ENCODE measurements at regions not wholly inside any gene's neighbourhood (a gene's known extent, or its start where the extent isn't known, plus 50 kb on each side); places are given as distances from the start of the nearest gene placed in this dataset.

GRCh38 chr5:164672931-164673694 is 1167.7 kb downstream of the MAT2B start:
- Histone ChIP-seq H2AFZ (ENCODE audit: insufficient read depth, low read length, poor library complexity) (no peak overlapping the region), H2AK5ac (ENCODE audit: low read length) (no peak overlapping the region), H3K4me3 (ENCODE audit: low read depth, low read length) (no peak overlapping the region), H3K9me3 (ENCODE audit: insufficient read depth, low read depth, low read length) (no peaks in the 10 kb centered on the region), H3K18ac (ENCODE audit: low read length) (no peak overlapping the region), H2BK120ac (ENCODE audit: insufficient read depth, low read length, poor library complexity) (no peak overlapping the region), H4K12ac (ENCODE audit: low read depth, low read length) (no peak overlapping the region), H3K4me1 (ENCODE audit: control insufficient read depth in 1 of 2, insufficient read depth in 2 of 2, low read length in 2 of 2) (no peaks in the 10 kb centered on the region), H3K36me3 (ENCODE audit: control insufficient read depth in 1 of 2, insufficient read depth in 2 of 2, low read length in 2 of 2) (no peaks in the 10 kb centered on the region), H3K27ac (ENCODE audit: low read depth, low read length) (no peak overlapping the region), H3K4me2 (ENCODE audit: low read length) (no peak overlapping the region), H3K14ac (ENCODE audit: low read length) (no peak overlapping the region), H3K4ac (ENCODE audit: low read depth, low read length) (no peak overlapping the region), H3K23ac (ENCODE audit: low read length) (no peak overlapping the region), H2BK5ac (ENCODE audit: low read depth, low read length, poor library complexity) (no peak overlapping the region), H3K27me3 (ENCODE audit: insufficient read depth, low read length) (no peaks in the 10 kb centered on the region), H3K79me1 (ENCODE audit: low read length) (no peaks in the 10 kb centered on the region), H3K79me2 (ENCODE audit: control insufficient read depth, insufficient read depth, low read length, poor library complexity) (no peaks in the 10 kb centered on the region), H3K9ac (ENCODE audit: low read length) (no peak overlapping the region), H4K8ac (ENCODE audit: low read depth, low read length) (no peak overlapping the region), H2BK12ac (ENCODE audit: low read length) (no peak overlapping the region), H4K91ac (ENCODE audit: low read depth, low read length) (no peak overlapping the region)
- no CpG with 5 or more reads among the region's 3 CpGs for WGBS (ENCODE audit: extremely low coverage, insufficient coverage, insufficient read length)
- DNase-seq = peak in 1 of 2 donors; percentile 27

GRCh38 chr5:164679461-164679860 is 1174.0 kb downstream of the MAT2B start:
- Histone ChIP-seq H3K27ac (ENCODE audit: low read depth, low read length) (no peak overlapping the region), H3K18ac (ENCODE audit: low read length) (no peak overlapping the region), H3K4me1 (ENCODE audit: control insufficient read depth in 1 of 2, insufficient read depth in 2 of 2, low read length in 2 of 2) (no peaks in the 10 kb centered on the region), H3K79me2 (ENCODE audit: control insufficient read depth, insufficient read depth, low read length, poor library complexity) (no peaks in the 10 kb centered on the region), H3K27me3 (ENCODE audit: insufficient read depth, low read length) (no peaks in the 10 kb centered on the region), H3K9ac (ENCODE audit: low read length) (no peak overlapping the region), H3K9me3 (ENCODE audit: insufficient read depth, low read depth, low read length) (no peaks in the 10 kb centered on the region), H2BK5ac (ENCODE audit: low read depth, low read length, poor library complexity) (no peak overlapping the region), H4K8ac (ENCODE audit: low read depth, low read length) (no peak overlapping the region), H2AFZ (ENCODE audit: insufficient read depth, low read length, poor library complexity) (no peak overlapping the region), H3K36me3 (ENCODE audit: control insufficient read depth in 1 of 2, insufficient read depth in 2 of 2, low read length in 2 of 2) (no peaks in the 10 kb centered on the region), H4K91ac (ENCODE audit: low read depth, low read length) (no peak overlapping the region), H2BK12ac (ENCODE audit: low read length) (no peak overlapping the region), H3K14ac (ENCODE audit: low read length) (no peak overlapping the region), H2BK120ac (ENCODE audit: insufficient read depth, low read length, poor library complexity) (no peak overlapping the region), H3K23ac (ENCODE audit: low read length) (no peak overlapping the region), H3K4me3 (ENCODE audit: low read depth, low read length) (no peak overlapping the region), H3K4ac (ENCODE audit: low read depth, low read length) (no peak overlapping the region), H4K12ac (ENCODE audit: low read depth, low read length) (no peak overlapping the region), H3K79me1 (ENCODE audit: low read length) (no peaks in the 10 kb centered on the region), H3K4me2 (ENCODE audit: low read length) (no peak overlapping the region), H2AK5ac (ENCODE audit: low read length) (no peak overlapping the region)
- DNase-seq = peak; percentile 3 to 70

GRCh38 chr5:164680216-164680615 is 1174.8 kb downstream of the MAT2B start:
- no peak for DNase-seq
- Histone ChIP-seq H2AK5ac (ENCODE audit: low read length) (no peak overlapping the region), H3K27ac (ENCODE audit: low read depth, low read length) (no peak overlapping the region), H3K79me1 (ENCODE audit: low read length) (no peaks in the 10 kb centered on the region), H2AFZ (ENCODE audit: insufficient read depth, low read length, poor library complexity) (no peak overlapping the region), H3K9ac (ENCODE audit: low read length) (no peak overlapping the region), H2BK120ac (ENCODE audit: insufficient read depth, low read length, poor library complexity) (no peak overlapping the region), H3K79me2 (ENCODE audit: control insufficient read depth, insufficient read depth, low read length, poor library complexity) (no peaks in the 10 kb centered on the region), H3K14ac (ENCODE audit: low read length) (no peak overlapping the region), H3K27me3 (ENCODE audit: insufficient read depth, low read length) (no peaks in the 10 kb centered on the region), H3K23ac (ENCODE audit: low read length) (no peak overlapping the region), H3K4me1 (ENCODE audit: control insufficient read depth in 1 of 2, insufficient read depth in 2 of 2, low read length in 2 of 2) (no peaks in the 10 kb centered on the region), H2BK12ac (ENCODE audit: low read length) (no peak overlapping the region), H3K4me3 (ENCODE audit: low read depth, low read length) (no peak overlapping the region), H4K12ac (ENCODE audit: low read depth, low read length) (no peak overlapping the region), H3K4me2 (ENCODE audit: low read length) (no peak overlapping the region), H3K36me3 (ENCODE audit: control insufficient read depth in 1 of 2, insufficient read depth in 2 of 2, low read length in 2 of 2) (no peaks in the 10 kb centered on the region), H3K9me3 (ENCODE audit: insufficient read depth, low read depth, low read length) (no peaks in the 10 kb centered on the region), H4K8ac (ENCODE audit: low read depth, low read length) (no peak overlapping the region), H3K4ac (ENCODE audit: low read depth, low read length) (no peak overlapping the region), H2BK5ac (ENCODE audit: low read depth, low read length, poor library complexity) (no peak overlapping the region), H3K18ac (ENCODE audit: low read length) (no peak overlapping the region), H4K91ac (ENCODE audit: low read depth, low read length) (no peak overlapping the region)

GRCh38 chr5:164680812-164681520 is 1175.5 kb downstream of the MAT2B start:
- Histone ChIP-seq H3K9ac (ENCODE audit: low read length) (no peak overlapping the region), H2BK5ac (ENCODE audit: low read depth, low read length, poor library complexity) (no peak overlapping the region), H2AK5ac (ENCODE audit: low read length) (no peak overlapping the region), H2BK120ac (ENCODE audit: insufficient read depth, low read length, poor library complexity) (peak overlapping the region; percentile 46), H2AFZ (ENCODE audit: insufficient read depth, low read length, poor library complexity) (no peak overlapping the region), H3K23ac (ENCODE audit: low read length) (no peak overlapping the region), H3K36me3 (ENCODE audit: control insufficient read depth in 1 of 2, insufficient read depth in 2 of 2, low read length in 2 of 2) (no peaks in the 10 kb centered on the region), H4K8ac (ENCODE audit: low read depth, low read length) (no peak overlapping the region), H3K79me1 (ENCODE audit: low read length) (no peaks in the 10 kb centered on the region), H3K14ac (ENCODE audit: low read length) (no peak overlapping the region), H2BK12ac (ENCODE audit: low read length) (no peak overlapping the region), H3K79me2 (ENCODE audit: control insufficient read depth, insufficient read depth, low read length, poor library complexity) (no peaks in the 10 kb centered on the region), H3K4me1 (ENCODE audit: control insufficient read depth in 1 of 2, insufficient read depth in 2 of 2, low read length in 2 of 2) (no peaks in the 10 kb centered on the region), H3K9me3 (ENCODE audit: insufficient read depth, low read depth, low read length) (no peaks in the 10 kb centered on the region), H3K4me2 (ENCODE audit: low read length) (no peak overlapping the region), H4K91ac (ENCODE audit: low read depth, low read length) (no peak overlapping the region), H3K27ac (ENCODE audit: low read depth, low read length) (no peak overlapping the region), H3K18ac (ENCODE audit: low read length) (no peak overlapping the region), H3K4ac (ENCODE audit: low read depth, low read length) (no peak overlapping the region), H3K4me3 (ENCODE audit: low read depth, low read length) (no peak overlapping the region), H4K12ac (ENCODE audit: low read depth, low read length) (no peak overlapping the region), H3K27me3 (ENCODE audit: insufficient read depth, low read length) (no peaks in the 10 kb centered on the region)
- DNase-seq = no peak
- no CpG with 5 or more reads among the region's 5 CpGs for WGBS (ENCODE audit: extremely low coverage, insufficient coverage, insufficient read length)

Measured in trophoblast cell (in vitro differentiated cells and primary cell).